ENCODE measurements at regions not wholly inside any gene's neighbourhood (a gene's known extent, or its start where the extent isn't known, plus 50 kb on each side); places are given as distances from the start of the nearest gene placed in this dataset.

- Histone ChIP-seq H3K36me3 (ENCODE audit: control insufficient read depth in 1 of 2, insufficient read depth in 2 of 2, low read length in 2 of 2) (no peaks in the 10 kb centered on the region), H3K27me3 (ENCODE audit: insufficient read depth, low read length) (no peaks in the 10 kb centered on the region; the same call in 1 of the 2 replicates), H2AFZ (ENCODE audit: low read depth, low read length, poor library complexity, severe bottlenecking) (no peak overlapping the region), H3K9me3 (ENCODE audit: control insufficient read depth in 1 of 2, insufficient read depth in 1 of 2, low read depth in 1 of 2, low read length in 2 of 2) (no peaks in the 10 kb centered on the region), H3K9me2 (ENCODE audit: insufficient read depth) (no peaks in the 10 kb centered on the region), H3K9ac (ENCODE audit: low read length) (no peak overlapping the region), H3K4me2 (ENCODE audit: low read length) (no peak overlapping the region), H3K4me3 (replicated peaks in 1 of 2; ENCODE audit: low read depth in 1 of 2, low read length in 2 of 2) (no peak overlapping the region), H3K4me1 (ENCODE audit: control insufficient read depth in 1 of 2, insufficient read depth in 2 of 2, low read length in 2 of 2) (no peaks in the 10 kb centered on the region), H3K79me2 (ENCODE audit: insufficient read depth, low read length) (no peaks in the 10 kb centered on the region), H4K20me1 (ENCODE audit: insufficient read depth) (no peaks in the 10 kb centered on the region), H3K27ac (ENCODE audit: low read depth, low read length) (no peak overlapping the region)
- POLR2A ChIA-PET = no interaction called here
- RAD21 ChIA-PET (ENCODE audit: low non-redundant PET in 1 of 2, low total read pairs in 2 of 2, uncharacterized antibody in 2 of 2, unreplicated experiment in 2 of 2) = no interaction called here
- intact Hi-C loops (cut with micrococcal nuclease) = no loop called here
- no TSS peak for BruUV-seq (replicated peaks)
- no peak for DNase-seq (ENCODE audit: low read depth, low spot score)
- TF ChIP-seq CBX3 (IDR thresholded peaks at IDR 0.05; ENCODE audit: low read depth) (no peak), SP1 (IDR thresholded peaks at IDR 0.05; ENCODE audit: low read depth) (no peak), EGR1 (IDR thresholded peaks at IDR 0.05; ENCODE audit: low read depth) (no peak), ZFX (IDR thresholded peaks at IDR 0.05) (no peak), YY1 (IDR thresholded peaks at IDR 0.05; ENCODE audit: extremely low read depth, insufficient replicate concordance, low read depth, low read length) (no peak), ZNF274 (IDR thresholded peaks at IDR 0.05; ENCODE audit: low read depth, low read length) (no peak)
- TF ChIP-seq, protein P1, sequence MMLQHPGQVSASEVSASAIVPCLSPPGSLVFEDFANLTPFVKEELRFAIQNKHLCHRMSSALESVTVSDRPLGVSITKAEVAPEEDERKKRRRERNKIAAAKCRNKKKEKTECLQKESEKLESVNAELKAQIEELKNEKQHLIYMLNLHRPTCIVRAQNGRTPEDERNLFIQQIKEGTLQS (IDR thresholded peaks at IDR 0.05) = no peak
- CTCF ChIA-PET = no interaction called here
- no peak for ATAC-seq
Measured at GRCh38 chr5:130885027-130885426, 280.0 kb downstream of the HINT1 start.

GRCh38 chr5:130884023-130884422, 281.0 kb downstream of the HINT1 start:
- Histone ChIP-seq H3K9me3 (ENCODE audit: control insufficient read depth in 1 of 2, insufficient read depth in 1 of 2, low read depth in 1 of 2, low read length in 2 of 2) (no peaks in the 10 kb centered on the region), H3K4me2 (ENCODE audit: low read length) (no peak overlapping the region), H3K27ac (ENCODE audit: low read depth, low read length) (no peak overlapping the region), H3K4me1 (ENCODE audit: control insufficient read depth in 1 of 2, insufficient read depth in 2 of 2, low read length in 2 of 2) (no peaks in the 10 kb centered on the region), H3K79me2 (ENCODE audit: insufficient read depth, low read length) (no peaks in the 10 kb centered on the region), H3K9me2 (ENCODE audit: insufficient read depth) (no peaks in the 10 kb centered on the region), H3K4me3 (replicated peaks in 1 of 2; ENCODE audit: low read depth in 1 of 2, low read length in 2 of 2) (no peak overlapping the region), H2AFZ (ENCODE audit: low read depth, low read length, poor library complexity, severe bottlenecking) (no peak overlapping the region), H3K27me3 (ENCODE audit: insufficient read depth, low read length) (no peaks in the 10 kb centered on the region; the same call in 1 of the 2 replicates), H3K9ac (ENCODE audit: low read length) (no peak overlapping the region), H3K36me3 (ENCODE audit: control insufficient read depth in 1 of 2, insufficient read depth in 2 of 2, low read length in 2 of 2) (no peaks in the 10 kb centered on the region), H4K20me1 (ENCODE audit: insufficient read depth) (no peaks in the 10 kb centered on the region)
- RAD21 ChIA-PET (ENCODE audit: low non-redundant PET in 1 of 2, low total read pairs in 2 of 2, uncharacterized antibody in 2 of 2, unreplicated experiment in 2 of 2) = no interaction called here
- ATAC-seq (no peak), DNase-seq (ENCODE audit: low read depth, low spot score) (no peak)
- intact Hi-C loops (cut with micrococcal nuclease) = no loop called here
- POLR2A ChIA-PET = no interaction called here
- no TSS peak for BruUV-seq (replicated peaks)
- CTCF ChIA-PET = interaction anchor here (1.5 kb wide), 1 partner anchor 13 kb away, joined by 4 read pairs; no protein-coding TSS in a partner anchor
- TF ChIP-seq JUND (IDR thresholded peaks at IDR 0.05) = no peak
- TF ChIP-seq POLR2AphosphoS5 (IDR thresholded peaks at IDR 0.05; ENCODE audit: low read depth, low read length) = no peak
- no peak for TF ChIP-seq EZH2phosphoT487 (IDR thresholded peaks at IDR 0.05; ENCODE audit: borderline replicate concordance)
- TF ChIP-seq, protein P1 (IDR thresholded peaks at IDR 0.05) = no peak
- TF ChIP-seq ELF1 (IDR thresholded peaks at IDR 0.05; ENCODE audit: borderline replicate concordance, low read depth) = no peak
- TF ChIP-seq EZH2 (IDR thresholded peaks at IDR 0.05) = no peak
- no peak for TF ChIP-seq POLR2A (IDR thresholded peaks at IDR 0.05; ENCODE audit: borderline replicate concordance, extremely low read depth, insufficient read depth, insufficient read length)
- TF ChIP-seq, protein P2, sequence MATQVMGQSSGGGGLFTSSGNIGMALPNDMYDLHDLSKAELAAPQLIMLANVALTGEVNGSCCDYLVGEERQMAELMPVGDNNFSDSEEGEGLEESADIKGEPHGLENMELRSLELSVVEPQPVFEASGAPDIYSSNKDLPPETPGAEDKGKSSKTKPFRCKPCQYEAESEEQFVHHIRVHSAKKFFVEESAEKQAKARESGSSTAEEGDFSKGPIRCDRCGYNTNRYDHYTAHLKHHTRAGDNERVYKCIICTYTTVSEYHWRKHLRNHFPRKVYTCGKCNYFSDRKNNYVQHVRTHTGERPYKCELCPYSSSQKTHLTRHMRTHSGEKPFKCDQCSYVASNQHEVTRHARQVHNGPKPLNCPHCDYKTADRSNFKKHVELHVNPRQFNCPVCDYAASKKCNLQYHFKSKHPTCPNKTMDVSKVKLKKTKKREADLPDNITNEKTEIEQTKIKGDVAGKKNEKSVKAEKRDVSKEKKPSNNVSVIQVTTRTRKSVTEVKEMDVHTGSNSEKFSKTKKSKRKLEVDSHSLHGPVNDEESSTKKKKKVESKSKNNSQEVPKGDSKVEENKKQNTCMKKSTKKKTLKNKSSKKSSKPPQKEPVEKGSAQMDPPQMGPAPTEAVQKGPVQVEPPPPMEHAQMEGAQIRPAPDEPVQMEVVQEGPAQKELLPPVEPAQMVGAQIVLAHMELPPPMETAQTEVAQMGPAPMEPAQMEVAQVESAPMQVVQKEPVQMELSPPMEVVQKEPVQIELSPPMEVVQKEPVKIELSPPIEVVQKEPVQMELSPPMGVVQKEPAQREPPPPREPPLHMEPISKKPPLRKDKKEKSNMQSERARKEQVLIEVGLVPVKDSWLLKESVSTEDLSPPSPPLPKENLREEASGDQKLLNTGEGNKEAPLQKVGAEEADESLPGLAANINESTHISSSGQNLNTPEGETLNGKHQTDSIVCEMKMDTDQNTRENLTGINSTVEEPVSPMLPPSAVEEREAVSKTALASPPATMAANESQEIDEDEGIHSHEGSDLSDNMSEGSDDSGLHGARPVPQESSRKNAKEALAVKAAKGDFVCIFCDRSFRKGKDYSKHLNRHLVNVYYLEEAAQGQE (IDR thresholded peaks at IDR 0.05; ENCODE audit: low read depth) = no peak
- no peak for TF ChIP-seq ZFX (IDR thresholded peaks at IDR 0.05)
- TF ChIP-seq, protein P3, sequence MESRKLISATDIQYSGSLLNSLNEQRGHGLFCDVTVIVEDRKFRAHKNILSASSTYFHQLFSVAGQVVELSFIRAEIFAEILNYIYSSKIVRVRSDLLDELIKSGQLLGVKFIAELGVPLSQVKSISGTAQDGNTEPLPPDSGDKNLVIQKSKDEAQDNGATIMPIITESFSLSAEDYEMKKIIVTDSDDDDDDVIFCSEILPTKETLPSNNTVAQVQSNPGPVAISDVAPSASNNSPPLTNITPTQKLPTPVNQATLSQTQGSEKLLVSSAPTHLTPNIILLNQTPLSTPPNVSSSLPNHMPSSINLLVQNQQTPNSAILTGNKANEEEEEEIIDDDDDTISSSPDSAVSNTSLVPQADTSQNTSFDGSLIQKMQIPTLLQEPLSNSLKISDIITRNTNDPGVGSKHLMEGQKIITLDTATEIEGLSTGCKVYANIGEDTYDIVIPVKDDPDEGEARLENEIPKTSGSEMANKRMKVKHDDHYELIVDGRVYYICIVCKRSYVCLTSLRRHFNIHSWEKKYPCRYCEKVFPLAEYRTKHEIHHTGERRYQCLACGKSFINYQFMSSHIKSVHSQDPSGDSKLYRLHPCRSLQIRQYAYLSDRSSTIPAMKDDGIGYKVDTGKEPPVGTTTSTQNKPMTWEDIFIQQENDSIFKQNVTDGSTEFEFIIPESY (IDR thresholded peaks at IDR 0.05; ENCODE audit: extremely low read depth, insufficient replicate concordance, low read length) = no peak

All from HCT116 (cell line).